ENCODE measurements at regions not wholly inside any gene's neighbourhood (a gene's known extent, or its start where the extent isn't known, plus 50 kb on each side); places are given as distances from the start of the nearest gene placed in this dataset.
A peak's percentile ranks its signal among the peaks of the same experiment; 100 is the strongest.

DNA sequence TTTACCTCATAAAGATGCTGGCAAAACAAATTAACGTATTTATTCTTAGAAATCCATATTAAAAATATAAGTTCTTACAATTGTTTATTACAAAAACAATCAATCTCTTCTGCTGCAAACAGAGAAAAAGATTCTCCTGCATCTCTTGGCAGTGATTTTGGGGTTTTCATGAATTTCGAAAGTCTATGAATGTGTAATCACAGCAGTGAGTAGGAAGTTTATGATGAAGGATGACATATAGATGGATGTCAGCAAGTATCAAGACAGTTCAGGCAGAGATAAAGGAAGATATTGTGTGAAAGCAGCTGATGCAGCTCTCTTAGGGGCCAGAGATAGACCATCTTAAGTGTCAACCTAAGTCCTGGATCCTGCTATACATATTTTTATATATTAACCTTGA lies 196.9 kb upstream of the BANK1 start:
- DNase-seq (ENCODE audit: low read depth in 3 of 3): no peak

DNA sequence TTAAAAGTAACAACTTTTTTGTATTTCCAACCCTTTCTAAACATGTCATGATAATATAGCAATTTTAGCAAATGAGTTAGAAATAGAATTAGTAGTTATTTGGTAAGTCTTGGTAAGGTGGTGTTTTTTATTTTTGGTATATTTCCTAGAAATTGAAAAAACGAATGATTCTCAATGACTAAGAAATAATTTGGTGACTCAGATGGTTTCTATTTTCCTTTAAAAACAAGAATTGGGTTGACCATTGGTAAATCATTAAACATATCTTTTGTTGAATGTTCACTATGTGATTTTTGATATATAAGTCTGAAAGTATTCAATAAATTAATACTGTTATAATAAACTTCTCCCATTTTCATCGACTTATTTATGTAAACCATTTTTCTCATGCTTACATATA lies 206.2 kb upstream of the BANK1 start:
- DNase-seq (ENCODE audit: low read depth in 3 of 3): no peak

DNA sequence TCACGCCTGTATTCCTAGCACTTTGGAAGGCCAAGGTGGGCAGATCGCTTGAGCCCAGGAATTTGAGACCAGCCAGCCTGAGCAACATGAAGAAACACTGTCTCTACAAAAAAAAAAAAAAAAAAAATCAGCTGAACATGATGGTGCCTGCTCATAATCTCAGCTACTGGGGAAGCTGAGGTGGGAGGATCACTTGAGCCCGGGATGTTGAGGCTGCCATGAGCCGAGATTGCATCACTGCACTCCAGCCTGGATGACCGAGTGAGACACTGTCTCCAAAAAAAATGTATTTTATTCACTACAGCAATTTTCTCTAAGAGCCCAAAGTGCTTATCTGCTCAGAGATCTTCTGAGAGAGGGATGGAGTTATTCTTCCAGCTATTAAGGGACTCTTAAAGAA lies 215.8 kb upstream of the PPP3CA start:
- no peak for DNase-seq (ENCODE audit: low read depth in 3 of 3)

DNA sequence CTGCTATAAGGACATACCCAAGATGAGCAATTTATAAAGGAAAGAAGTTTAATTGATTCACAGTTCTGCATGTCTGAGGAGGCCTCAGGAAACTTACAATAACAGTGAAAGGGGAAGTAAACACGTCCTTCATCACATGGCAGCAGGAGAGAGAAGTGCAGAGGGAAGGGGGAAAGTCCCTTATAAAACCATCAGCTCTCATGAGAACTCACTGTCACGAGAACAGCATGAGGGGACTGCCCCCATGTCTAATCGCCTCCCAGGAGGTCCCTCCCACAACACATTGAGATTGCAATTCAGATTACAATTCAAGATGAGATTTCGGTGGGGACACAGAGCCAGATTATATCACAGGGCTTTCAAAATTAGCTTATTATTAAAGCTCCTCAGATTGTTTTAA lies 209.5 kb upstream of the PPP3CA start:
- DNase-seq (ENCODE audit: low read depth in 3 of 3): no peak

DNA sequence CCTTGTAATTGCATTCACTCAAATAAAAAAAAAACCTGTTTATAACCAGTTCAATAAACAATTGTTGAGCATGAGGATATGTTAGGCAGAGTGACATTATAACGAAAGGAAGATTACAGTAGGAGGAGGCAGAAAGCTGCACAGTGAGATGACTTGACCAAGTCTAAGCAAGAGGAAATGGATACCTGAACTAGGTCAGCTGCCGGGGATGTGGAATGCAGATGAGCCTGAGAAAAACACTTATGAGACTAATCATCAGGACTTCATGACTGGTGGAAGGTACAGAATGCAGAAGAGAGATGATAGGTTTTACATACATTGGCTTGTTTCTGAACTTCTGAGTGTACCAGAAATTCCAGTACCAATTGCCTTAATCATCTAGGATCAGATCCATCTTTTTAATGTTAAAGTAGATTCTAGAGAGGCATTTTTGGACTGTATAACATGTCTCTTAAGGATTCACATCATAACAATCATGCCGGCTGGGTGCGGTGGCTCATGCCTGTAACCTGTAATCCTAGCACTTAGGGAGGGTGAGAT lies 208.1 kb upstream of the PPP3CA start:
- no peak for DNase-seq (ENCODE audit: low read depth in 3 of 3)

DNA sequence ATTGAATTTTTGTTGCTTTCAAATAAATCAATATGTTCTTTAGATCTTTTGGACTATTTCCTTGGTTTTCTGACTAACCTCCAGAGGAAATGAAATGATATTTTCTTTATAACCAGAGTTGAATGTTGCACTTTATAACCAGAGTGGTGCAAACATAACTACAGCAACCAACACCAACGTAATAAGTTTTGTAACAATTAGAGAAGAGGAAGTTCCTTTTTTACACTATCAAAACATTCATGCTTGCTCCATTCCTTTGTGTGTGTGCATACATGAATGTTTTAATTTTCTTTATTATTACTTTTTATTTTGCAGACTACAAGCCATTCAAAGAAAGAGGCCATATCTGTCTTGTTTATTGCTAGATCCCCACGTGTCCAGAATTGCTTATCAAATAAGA lies 193.0 kb upstream of the PPP3CA start:
- no peak for DNase-seq (ENCODE audit: low read depth in 3 of 3)

DNA sequence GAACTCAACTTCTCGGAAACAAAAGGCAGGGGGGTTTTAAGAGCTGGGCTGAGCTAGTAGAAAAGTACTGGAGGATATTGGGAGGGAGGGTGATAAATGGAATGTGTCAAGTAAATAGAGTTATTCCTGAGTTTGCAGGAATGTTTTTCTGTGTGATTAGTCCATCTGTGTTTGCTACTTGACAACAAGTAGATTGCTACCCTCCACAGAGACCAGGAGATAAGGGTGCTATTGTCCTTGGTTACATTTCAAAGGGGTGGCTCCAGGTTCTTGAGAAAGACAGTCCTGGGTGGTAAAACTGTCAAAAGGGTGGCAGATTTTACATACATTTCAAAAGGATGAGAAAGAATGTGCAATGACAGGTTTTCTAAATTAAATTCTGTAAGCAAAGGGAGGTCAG lies 181.2 kb upstream of the PPP3CA start:
- no peak for DNase-seq (ENCODE audit: low read depth in 3 of 3)

DNA sequence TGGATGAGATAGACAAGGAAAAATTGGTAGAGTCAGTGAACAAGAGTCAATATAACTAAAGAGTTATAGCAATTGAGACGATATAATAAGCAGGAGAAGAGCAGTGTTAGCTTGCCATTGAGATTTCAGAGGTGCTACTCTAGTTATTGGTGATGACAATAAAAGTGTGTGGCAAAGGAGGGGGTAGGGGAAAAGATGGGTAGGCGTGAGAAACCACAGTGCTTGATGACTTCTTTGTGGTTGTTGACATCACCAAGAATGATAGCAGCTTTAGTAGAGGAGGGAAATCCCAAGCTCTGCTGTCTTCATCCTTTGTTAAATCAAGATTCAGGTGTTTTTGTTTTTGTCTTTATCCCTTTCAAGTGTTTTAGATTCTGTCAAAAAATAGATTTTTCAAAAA lies 179.9 kb upstream of the PPP3CA start:
- DNase-seq (ENCODE audit: low read depth in 3 of 3): peak; percentile 49 to 73 (median 52)

DNA sequence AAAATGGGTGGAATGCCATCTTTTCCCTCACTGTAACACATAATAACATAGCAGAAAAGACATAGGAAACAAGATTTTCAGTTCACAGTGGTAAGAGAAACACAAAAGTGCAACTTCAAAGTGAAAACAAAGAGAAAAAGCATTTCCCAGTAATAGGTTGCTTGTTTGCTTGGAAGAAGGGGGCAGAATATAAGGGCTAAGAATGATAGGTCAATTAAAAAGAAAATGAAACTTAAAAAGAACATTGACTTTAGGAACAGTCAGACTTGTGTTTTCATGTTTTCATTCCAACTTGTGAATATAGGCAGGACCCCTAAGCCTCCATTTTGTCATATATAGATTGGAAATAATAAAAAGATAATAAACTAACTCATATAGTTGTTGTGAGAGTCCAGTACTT lies 168.2 kb upstream of the PPP3CA start:
- DNase-seq (ENCODE audit: low read depth in 3 of 3): no peak

DNA sequence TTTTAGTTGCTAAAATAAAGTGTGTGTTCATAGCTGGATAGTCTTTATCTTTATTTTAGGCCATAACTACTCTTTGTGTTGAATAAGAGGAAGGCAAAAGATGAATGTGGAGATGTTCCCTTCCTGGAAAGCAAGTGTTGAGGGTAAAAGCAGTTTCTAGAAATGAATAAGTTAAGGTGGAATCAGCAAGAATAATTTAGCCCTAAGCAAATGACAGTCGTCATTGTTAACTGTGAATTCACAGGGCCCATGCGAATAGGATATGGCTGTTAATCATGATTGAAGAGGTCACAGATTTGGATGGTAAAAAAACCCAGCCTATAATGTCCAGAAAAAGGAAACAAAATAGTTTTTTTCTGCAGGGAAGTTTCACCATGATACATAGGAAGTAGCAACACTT lies 167.8 kb upstream of the PPP3CA start:
- no peak for DNase-seq (ENCODE audit: low read depth in 3 of 3)

DNA sequence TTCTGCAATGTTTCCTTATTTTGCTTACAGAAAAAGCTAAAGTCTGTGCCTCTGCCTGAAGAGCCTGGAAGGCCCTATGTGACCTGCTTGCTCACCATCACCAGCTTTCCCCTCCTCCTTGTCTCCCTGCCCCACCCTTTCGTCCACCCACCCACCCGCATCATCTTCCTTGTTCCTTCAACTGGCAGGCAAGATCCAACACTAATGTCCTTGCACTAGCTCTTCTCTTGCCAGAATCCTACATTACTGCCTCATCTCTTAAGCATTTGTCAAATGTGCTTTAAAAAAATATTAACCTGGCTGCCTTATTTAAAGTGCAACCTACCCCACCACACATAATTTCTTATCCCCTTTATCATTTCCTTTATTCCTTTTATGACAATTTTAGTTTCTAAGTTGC lies 165.1 kb upstream of the PPP3CA start:
- DNase-seq (ENCODE audit: low read depth in 3 of 3): no peak

DNA sequence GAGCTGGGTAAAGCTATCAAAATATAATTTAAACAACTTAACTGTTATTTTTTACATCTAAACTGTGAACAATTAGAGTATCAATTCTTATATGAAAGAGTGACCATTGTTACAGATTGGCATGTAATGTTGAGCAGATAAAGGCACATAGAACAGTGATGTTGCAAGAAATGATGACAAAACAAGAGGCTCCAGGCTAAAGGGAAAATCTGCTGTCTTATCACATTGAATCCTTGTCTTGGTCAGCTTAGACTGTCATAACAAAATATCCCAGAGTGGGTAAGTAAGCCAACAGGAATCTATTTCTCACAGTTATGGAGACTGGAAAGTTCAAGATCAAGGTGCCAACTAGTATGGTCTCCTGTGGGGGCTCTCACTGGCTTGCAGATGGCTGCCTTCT lies 154.1 kb upstream of the PPP3CA start:
- no peak for DNase-seq (ENCODE audit: low read depth in 3 of 3)

DNA sequence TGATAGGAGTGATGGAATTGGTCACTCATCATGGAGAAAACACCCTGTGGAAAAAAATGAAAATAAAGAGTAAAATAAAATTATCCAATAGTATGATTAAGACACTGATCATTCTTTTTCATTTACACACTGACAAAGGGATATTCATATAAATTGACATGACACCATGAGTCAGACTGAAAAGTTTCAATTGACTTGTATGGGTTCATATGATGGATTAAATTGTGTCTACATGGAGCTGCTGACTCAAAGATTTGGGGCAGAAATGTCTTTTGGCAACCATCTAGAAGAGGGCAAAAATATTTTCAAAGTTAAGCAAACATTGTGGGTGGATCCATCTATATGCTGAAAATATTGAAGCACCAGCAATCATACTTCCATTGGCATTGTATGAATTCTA lies 153.4 kb upstream of the PPP3CA start:
- DNase-seq (ENCODE audit: low read depth in 3 of 3): no peak

DNA sequence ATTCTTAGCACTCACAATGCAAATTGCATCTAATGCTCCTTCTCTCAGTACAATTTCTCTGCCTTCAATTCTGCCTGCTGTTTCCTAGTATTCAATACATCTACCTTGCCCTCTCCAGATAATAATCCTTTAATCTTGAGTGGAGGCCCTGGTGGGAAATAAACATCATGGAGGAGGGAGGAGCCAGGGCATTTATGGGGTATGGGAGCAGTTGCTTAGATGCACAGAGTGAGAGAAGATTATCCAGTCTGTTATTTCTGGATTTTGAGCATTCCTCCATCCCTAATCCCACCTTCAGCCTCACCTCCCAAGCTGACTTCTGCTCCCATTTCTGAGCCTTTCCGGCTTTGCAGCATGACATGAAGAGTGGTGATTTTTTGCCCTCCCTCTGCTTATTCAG lies 127.9 kb upstream of the PPP3CA start:
- no peak for DNase-seq (ENCODE audit: low read depth in 3 of 3)

DNA sequence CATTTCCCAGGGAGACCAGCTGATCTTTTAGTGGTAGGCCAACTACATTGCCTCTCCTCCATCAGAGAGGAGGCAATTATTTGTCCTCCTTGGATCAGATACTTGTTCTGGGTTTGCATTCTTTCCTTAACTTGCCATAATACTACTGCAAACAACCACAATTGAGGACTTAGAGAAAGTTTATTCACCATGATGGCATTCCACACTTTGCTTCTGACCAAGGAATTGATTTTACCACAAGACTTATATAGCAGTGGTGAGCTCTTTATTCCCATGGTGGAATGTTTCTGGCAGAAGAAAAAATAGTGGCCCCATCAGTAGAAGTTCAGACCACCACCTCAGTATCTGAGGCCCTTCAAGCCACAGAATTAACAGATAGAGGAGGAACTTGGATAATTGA lies 123.9 kb upstream of the PPP3CA start:
- no peak for DNase-seq (ENCODE audit: low read depth in 3 of 3)

DNA sequence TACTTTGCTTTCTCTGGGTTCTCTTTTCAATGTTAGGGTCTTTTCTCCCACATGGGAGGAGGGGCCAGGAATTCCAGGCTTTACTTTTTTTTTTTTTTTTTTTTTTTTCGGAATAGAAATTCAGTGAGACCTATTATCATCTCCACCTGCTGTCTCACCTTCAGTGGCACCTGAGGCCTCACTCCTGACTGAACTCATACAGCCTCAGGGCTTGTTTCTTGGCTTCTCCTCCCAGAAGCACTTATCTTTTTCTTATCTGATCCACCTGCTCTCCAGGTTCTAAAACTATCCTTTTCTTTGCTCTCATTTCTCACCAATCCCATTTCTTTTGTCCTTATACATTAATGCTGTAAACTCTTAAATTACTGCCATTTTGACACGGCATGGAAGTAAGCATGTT lies 117.3 kb upstream of the PPP3CA start:
- no peak for DNase-seq (ENCODE audit: low read depth in 3 of 3)

DNA sequence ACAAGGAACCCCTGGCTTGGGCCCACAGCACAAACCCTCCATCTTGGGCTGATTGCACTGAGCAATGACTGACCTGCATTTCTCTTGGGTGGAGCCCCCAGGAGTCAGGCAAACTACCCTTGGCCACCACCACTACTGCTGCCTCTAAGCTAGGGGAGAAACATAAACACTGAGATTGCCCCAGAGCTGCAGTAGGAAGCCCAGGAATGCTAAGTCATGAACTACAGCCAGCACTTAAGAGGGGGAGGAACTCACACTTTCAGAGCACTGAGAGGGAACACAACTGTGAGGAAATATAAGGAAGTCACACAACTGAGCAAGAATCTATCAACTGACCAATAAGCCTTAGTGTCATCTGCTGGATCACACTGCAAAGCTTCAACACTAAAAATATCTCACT lies 111.6 kb upstream of the PPP3CA start:
- no peak for DNase-seq (ENCODE audit: low read depth in 3 of 3)

DNA sequence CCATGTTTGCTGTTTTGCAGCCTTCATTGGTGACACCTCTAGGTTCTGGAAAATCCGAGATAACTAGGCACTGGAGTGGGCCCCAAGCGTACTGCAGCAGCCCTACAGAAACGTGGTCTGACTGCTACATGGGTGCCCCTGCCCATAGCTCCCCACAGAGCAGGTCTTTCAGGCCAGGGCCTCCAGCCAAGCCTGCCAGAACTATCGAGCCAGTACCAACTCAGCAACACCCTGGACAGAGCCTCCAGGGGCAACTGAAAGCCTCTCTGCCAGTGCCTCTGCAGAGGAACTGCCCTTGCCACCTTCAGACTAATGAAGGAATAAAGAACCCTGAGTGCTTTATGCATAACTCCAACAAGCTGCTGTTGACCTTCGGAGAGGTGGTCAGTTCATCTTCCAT lies 111.1 kb upstream of the PPP3CA start:
- DNase-seq (ENCODE audit: low read depth in 3 of 3): no peak

DNA sequence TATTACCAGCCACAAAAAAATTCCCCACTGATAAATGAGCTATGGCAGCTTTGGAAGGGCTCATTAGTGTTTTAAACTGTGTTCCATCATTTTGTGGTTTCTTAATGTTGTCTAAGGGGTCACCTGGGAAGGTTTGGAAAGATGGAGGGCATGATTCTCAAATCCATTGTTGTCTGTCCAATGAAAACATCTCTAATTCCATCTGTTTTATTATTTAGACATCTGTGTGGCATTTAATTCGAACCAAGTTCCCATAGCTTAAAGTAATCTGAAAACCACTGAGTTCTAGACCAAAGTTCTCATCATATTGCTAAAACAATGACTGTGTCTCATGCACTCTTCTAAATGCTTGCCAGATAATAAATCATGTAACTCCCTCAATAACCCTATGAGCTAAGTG lies 103.8 kb upstream of the PPP3CA start:
- DNase-seq (ENCODE audit: low read depth in 3 of 3): no peak

DNA sequence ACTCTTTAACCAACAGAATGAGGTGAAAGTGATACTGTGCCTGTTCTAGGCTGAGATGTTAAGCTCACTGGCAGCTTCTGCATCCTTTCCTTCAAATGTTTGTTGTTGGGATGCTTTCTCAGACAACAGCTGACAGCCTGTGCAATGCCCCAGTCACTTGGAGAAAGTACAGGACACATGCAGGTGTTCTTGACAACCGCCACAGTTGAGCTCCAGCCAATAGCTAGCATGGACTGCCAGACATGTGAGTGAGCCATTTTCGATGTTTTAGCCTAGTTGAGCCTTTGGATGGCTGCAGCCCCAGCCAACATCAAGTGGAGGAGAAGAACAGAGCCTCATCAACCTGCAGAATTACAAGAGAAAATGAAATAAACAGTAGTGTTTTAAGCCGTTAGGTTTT lies 94.1 kb upstream of the PPP3CA start:
- DNase-seq (ENCODE audit: low read depth in 3 of 3): no peak

DNA sequence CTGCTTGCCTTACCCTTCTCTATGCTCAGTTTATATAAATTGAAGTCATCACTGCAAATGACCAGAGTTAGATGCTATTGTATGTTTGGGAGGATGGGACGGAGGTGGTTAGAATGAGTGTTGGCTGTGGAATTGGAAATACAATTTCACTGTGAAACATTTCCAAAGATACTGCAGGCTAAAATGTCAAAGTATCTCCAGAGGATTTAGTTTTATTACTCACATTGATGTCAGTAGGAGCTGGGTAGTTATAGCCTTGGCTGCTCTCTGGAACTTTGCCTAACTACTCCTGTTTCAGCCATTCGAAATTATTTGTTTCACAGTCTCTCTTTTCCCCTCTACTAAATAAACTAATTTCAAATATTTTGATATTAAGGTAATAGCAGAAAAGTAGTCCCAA lies 92.6 kb upstream of the PPP3CA start:
- DNase-seq (ENCODE audit: low read depth in 3 of 3): no peak

DNA sequence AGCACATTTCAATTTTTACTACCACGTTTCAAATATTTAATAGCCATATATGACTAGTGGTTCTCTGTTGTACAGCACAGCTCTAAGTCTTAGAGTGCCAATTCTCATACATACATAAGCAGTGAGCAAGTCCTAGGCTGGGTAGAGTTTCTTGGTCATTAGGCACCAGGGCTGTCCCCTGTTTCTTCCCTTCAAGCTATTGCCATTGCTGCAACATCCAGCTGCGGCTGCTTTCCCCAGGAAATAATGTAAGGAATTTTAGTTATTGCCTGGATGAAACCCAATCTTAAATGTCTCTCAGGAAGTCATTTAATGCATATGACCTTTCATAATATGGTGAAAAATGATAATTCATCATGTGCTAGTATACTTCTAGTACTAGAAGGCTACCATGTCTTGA lies 74.1 kb upstream of the PPP3CA start:
- DNase-seq (ENCODE audit: low read depth in 3 of 3): no peak

DNA sequence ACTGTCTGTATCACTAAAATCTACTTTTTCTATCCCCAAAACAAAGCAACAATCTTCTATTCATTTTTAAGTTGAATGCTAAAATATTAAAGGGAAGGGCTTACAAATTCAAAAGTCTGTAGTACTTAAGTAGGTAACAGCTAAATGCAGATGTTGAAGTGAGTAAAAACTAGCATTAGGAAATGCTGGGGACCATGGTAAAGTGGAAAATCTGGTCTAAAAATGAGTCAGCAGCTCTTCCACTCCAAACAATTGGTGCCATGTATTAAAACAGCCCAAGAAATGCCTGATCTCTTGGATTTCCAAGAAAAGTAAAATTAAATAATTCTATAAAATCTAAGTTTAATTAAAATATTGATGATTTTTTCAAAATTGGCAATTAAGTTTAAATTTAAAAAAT lies 73.3 kb upstream of the PPP3CA start:
- no peak for DNase-seq (ENCODE audit: low read depth in 3 of 3)

DNA sequence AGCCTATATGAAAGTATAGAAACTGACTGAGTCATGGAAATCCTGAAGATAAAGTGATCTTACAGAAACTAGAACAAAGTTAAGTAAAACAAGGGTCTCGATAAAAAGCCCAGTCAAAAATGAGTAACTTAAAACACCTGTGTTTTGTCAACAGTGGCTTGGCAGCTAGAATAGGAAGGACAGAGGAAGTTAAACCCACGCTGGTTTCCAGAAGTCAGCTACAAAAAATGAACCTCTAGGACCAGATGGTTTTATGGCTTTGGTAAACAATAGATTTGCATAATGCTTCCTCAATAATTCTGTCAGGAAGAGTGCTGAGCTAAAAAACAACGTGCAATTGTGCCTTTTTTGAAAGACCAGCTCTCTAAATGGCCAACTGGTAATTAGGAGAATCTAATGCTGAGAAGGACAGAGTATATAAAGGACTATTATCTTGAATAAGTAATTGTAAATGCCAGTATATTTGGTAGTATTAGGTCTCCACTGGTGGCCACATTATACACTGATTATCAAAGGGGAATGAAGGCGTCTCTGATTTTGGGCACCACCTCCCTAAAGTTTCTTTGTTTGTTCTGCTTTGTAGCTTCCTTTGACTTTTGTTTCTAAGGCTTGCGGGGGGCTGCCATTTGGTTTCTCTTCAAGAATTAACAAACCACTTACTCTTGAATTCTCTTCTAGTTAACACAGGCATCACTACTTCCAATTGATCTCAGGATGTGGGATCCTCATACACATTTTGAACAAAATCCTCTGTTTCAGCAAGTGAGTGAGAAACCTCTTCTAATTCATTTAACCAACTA lies 72.2 kb upstream of the PPP3CA start:
- no peak for DNase-seq (ENCODE audit: low read depth in 3 of 3)
